ENCODE measurements at regions not wholly inside any gene's neighbourhood (a gene's known extent, or its start where the extent isn't known, plus 50 kb on each side); places are given as distances from the start of the nearest gene placed in this dataset.

GRCh38 chr5:105677291-105677690 lies 1993.4 kb downstream of the EFNA5 start:
- no peaks in the 10 kb centered on the region for H4K20me1 ChIP-seq (ENCODE audit: insufficient read depth)
- DNase-seq = no peak
- CTCF ChIA-PET = no interaction called here
- H3K27me3 ChIP-seq (ENCODE audit: insufficient read depth) = no peaks in the 10 kb centered on the region
- POLR2A ChIA-PET = no interaction called here
- H3K9me3 ChIP-seq = no peaks in the 10 kb centered on the region
- H3K36me3 ChIP-seq (replicated peaks in 1 of 2; ENCODE audit: control insufficient read depth in 1 of 2, insufficient read depth in 2 of 2, low read length in 1 of 2) = no peaks in the 10 kb centered on the region
- no peak overlapping the region for H3K9ac ChIP-seq
- no peaks in the 10 kb centered on the region for H3F3A ChIP-seq (replicated peaks; ENCODE audit: insufficient read depth)
- WGBS (ENCODE audit: low lambda C conversion rate) = 82% methylated on average over 2 of the region's 2 CpGs
- H2AFZ ChIP-seq (ENCODE audit: low read depth) = no peak overlapping the region; the same call in 1 of the 2 replicates
- H3K79me2 ChIP-seq (ENCODE audit: insufficient read depth) = no peaks in the 10 kb centered on the region
- no peak overlapping the region for H3K4me2 ChIP-seq
- no peak for TF ChIP-seq EZH2phosphoT487 (IDR thresholded peaks at IDR 0.05; ENCODE audit: borderline replicate concordance, low read depth)
- TF ChIP-seq FOSL2 (IDR thresholded peaks at IDR 0.05; ENCODE audit: borderline replicate concordance, low read depth) = no peak
- TF ChIP-seq RAD21 (IDR thresholded peaks at IDR 0.05; ENCODE audit: low read length) = no peak
- no peak for TF ChIP-seq MAX (IDR thresholded peaks at IDR 0.05; ENCODE audit: low read depth)
- no peak for TF ChIP-seq CHD2 (IDR thresholded peaks at IDR 0.05; ENCODE audit: low read length, partially characterized antibody)
- H3K27ac ChIP-seq (ENCODE audit: low read depth in 2 of 2, low read length in 1 of 2) = no peak overlapping the region
- no peaks in the 10 kb centered on the region; a peak in 1 of 4 replicates for H3K4me1 ChIP-seq (ENCODE audit: control insufficient read depth in 1 of 2, insufficient read depth in 2 of 2, low read depth in 1 of 2, low read length in 1 of 2)
- H3K9me2 ChIP-seq = peaks cover 5% of the 10 kb centered on the region; the same call in 1 of the 2 replicates
- no peak overlapping the region for H3K4me3 ChIP-seq (ENCODE audit: low read depth in 2 of 2, low read length in 1 of 2)

DNA sequence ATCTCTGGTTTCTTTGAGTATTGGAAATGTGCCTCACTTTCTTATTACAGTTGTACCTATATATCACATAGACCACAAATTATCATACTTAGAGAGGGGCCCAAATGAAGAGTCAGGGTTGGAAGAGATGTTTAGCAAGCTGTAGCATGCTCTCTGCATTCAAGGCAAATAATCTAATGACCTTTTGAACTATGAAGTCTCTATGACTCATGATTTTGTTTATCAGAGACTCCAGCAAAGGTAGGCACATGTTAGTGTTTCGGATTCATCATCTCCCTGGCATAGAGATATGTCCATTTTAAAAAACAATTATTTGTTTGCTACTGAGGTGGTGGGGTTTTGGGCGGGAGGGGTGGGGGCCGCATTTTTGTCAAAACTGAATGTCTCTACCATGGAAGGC lies 2000.1 kb downstream of the EFNA5 start:
- 95% methylated on average over 3 of the region's 3 CpGs for WGBS (ENCODE audit: low lambda C conversion rate)
- DNase-seq = no peak
- Histone ChIP-seq H3K9ac (no peak overlapping the region), H3K4me3 (ENCODE audit: low read depth in 2 of 2, low read length in 1 of 2) (no peak overlapping the region), H3K4me1 (ENCODE audit: control insufficient read depth in 1 of 2, insufficient read depth in 2 of 2, low read depth in 1 of 2, low read length in 1 of 2) (no peaks in the 10 kb centered on the region), H3F3A (replicated peaks; ENCODE audit: insufficient read depth) (no peaks in the 10 kb centered on the region), H3K36me3 (replicated peaks in 1 of 2; ENCODE audit: control insufficient read depth in 1 of 2, insufficient read depth in 2 of 2, low read length in 1 of 2) (no peaks in the 10 kb centered on the region), H2AFZ (ENCODE audit: low read depth) (no peak overlapping the region), H4K20me1 (ENCODE audit: insufficient read depth) (no peaks in the 10 kb centered on the region), H3K9me2 (peaks cover 5% of the 10 kb centered on the region; the same call in 1 of the 2 replicates), H3K27me3 (ENCODE audit: insufficient read depth) (no peaks in the 10 kb centered on the region), H3K27ac (ENCODE audit: low read depth in 2 of 2, low read length in 1 of 2) (no peak overlapping the region), H3K9me3 (no peaks in the 10 kb centered on the region), H3K79me2 (ENCODE audit: insufficient read depth) (no peaks in the 10 kb centered on the region), H3K4me2 (no peak overlapping the region)
- POLR2A ChIA-PET = no interaction called here
- TF ChIP-seq GABPA (IDR thresholded peaks at IDR 0.05; ENCODE audit: low read depth) = no peak
- no peak for TF ChIP-seq NFIC (IDR thresholded peaks at IDR 0.05; ENCODE audit: borderline replicate concordance)
- no peak for TF ChIP-seq ELF1 (IDR thresholded peaks at IDR 0.05)
- no peak for TF ChIP-seq RXRA (IDR thresholded peaks at IDR 0.05; ENCODE audit: borderline replicate concordance, low read depth)
- TF ChIP-seq TEAD4 (IDR thresholded peaks at IDR 0.05; ENCODE audit: borderline replicate concordance, insufficient read depth) = no peak
- no peak for TF ChIP-seq RCOR1 (IDR thresholded peaks at IDR 0.05; ENCODE audit: low read length)
- TF ChIP-seq FOXM1 (IDR thresholded peaks at IDR 0.05; ENCODE audit: low read depth) = no peak
- no peak for TF ChIP-seq SIN3A (IDR thresholded peaks at IDR 0.05; ENCODE audit: borderline replicate concordance, low read depth, low read length)
- TF ChIP-seq RFX5 (IDR thresholded peaks at IDR 0.05; ENCODE audit: low read length) = no peak
- CTCF ChIA-PET = no interaction called here

- no peaks in the 10 kb centered on the region for H3K27me3 ChIP-seq (ENCODE audit: insufficient read depth)
- CTCF ChIA-PET = no interaction called here
- no peak overlapping the region for H3K9ac ChIP-seq
- POLR2A ChIA-PET = no interaction called here
- H3K4me2 ChIP-seq = no peak overlapping the region
- no peak overlapping the region for H3K4me3 ChIP-seq (ENCODE audit: low read depth in 2 of 2, low read length in 1 of 2)
- H3K27ac ChIP-seq (ENCODE audit: low read depth in 2 of 2, low read length in 1 of 2) = no peak overlapping the region
- H3K36me3 ChIP-seq (replicated peaks in 1 of 2; ENCODE audit: control insufficient read depth in 1 of 2, insufficient read depth in 2 of 2, low read length in 1 of 2) = no peaks in the 10 kb centered on the region
- no peaks in the 10 kb centered on the region for H3F3A ChIP-seq (replicated peaks; ENCODE audit: insufficient read depth)
- no peaks in the 10 kb centered on the region for H3K4me1 ChIP-seq (ENCODE audit: control insufficient read depth in 1 of 2, insufficient read depth in 2 of 2, low read depth in 1 of 2, low read length in 1 of 2)
- no peaks in the 10 kb centered on the region for H3K9me2 ChIP-seq
- DNase-seq = no peak
- no peaks in the 10 kb centered on the region for H4K20me1 ChIP-seq (ENCODE audit: insufficient read depth)
- H2AFZ ChIP-seq (ENCODE audit: low read depth) = no peak overlapping the region
- no peaks in the 10 kb centered on the region; the same call in 1 of the 2 replicates for H3K9me3 ChIP-seq
- H3K79me2 ChIP-seq (ENCODE audit: insufficient read depth) = no peaks in the 10 kb centered on the region
- WGBS (ENCODE audit: low lambda C conversion rate) = 91% methylated on average over 4 of the region's 4 CpGs
- TF ChIP-seq TCF12 (IDR thresholded peaks at IDR 0.05) = no peak
- TF ChIP-seq REST (IDR thresholded peaks at IDR 0.05; ENCODE audit: low read depth, low read length) = no peak
- no peak for TF ChIP-seq NRF1 (IDR thresholded peaks at IDR 0.05; ENCODE audit: low read depth, low read length)
- no peak for TF ChIP-seq MXI1 (IDR thresholded peaks at IDR 0.05; ENCODE audit: low read depth, low read length)
- TF ChIP-seq, protein P1, sequence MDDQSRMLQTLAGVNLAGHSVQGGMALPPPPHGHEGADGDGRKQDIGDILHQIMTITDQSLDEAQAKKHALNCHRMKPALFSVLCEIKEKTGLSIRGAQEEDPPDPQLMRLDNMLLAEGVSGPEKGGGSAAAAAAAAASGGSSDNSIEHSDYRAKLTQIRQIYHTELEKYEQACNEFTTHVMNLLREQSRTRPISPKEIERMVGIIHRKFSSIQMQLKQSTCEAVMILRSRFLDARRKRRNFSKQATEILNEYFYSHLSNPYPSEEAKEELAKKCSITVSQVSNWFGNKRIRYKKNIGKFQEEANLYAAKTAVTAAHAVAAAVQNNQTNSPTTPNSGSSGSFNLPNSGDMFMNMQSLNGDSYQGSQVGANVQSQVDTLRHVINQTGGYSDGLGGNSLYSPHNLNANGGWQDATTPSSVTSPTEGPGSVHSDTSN (IDR thresholded peaks at IDR 0.05) = no peak
- no peak for TF ChIP-seq EZH2phosphoT487 (IDR thresholded peaks at IDR 0.05; ENCODE audit: borderline replicate concordance, low read depth)
These were observed 2007.1 kb downstream of the EFNA5 start for GRCh38 chr5:105663671-105664070.
